ENCODE measurements at regions not wholly inside any gene's neighbourhood (a gene's known extent, or its start where the extent isn't known, plus 50 kb on each side); places are given as distances from the start of the nearest gene placed in this dataset.

DNA sequence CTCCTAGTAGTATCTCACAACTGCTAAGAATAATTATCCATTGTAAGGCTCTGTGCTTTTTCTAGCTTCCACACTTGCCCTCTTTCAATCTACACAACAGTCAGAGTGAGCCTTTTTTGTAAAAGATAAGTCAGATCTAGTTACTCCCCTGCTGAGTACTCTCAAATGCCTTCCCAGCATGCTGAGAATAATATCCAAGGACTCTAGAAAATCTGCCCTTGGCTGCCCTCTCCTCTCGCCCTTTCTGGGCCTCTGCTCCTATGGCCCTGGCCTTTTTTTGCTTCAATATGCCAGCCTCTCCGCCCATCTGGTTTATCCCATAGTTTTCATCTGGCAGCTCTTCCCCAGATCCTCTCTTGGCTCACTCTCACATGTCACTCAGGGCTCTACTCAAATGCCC is 455.9 kb upstream of the UBE2E3 start:
- Histone ChIP-seq H3K9me3 (no peaks in the 10 kb centered on the region), H3K4me1 (no peaks in the 10 kb centered on the region), H3K4me3 (no peak overlapping the region), H3K27me3 (no peaks in the 10 kb centered on the region), H3K36me3 (ENCODE audit: low read depth, missing control alignments) (no peaks in the 10 kb centered on the region), H3K27ac (no peak overlapping the region)
- intact Hi-C loops (cut with DNase I; ENCODE audit: low total_unique reads) = no loop called here
- 75 to 94% methylated on average over 2 of the region's 2 CpGs for whole genome bisulfite sequencing, 2 donors
- TF ChIP-seq POLR2A (IDR thresholded peaks at IDR 0.05) (no peak), CTCF (IDR thresholded peaks at IDR 0.05) (no peak)
- no peak for DNase-seq

GRCh38 chr2:180523621-180524340 is 456.6 kb upstream of the UBE2E3 start:
- no peaks in the 10 kb centered on the region for H3K36me3 ChIP-seq (ENCODE audit: low read depth, missing control alignments)
- no peaks in the 10 kb centered on the region for H3K9me3 ChIP-seq
- 63 to 75% methylated on average over 6 of the region's 6 CpGs for WGBS, 2 donors
- DNase-seq = no peak
- no peak overlapping the region for H3K27ac ChIP-seq
- TF ChIP-seq CTCF (IDR thresholded peaks at IDR 0.05) = no peak
- TF ChIP-seq POLR2A (IDR thresholded peaks at IDR 0.05) = no peak
- intact Hi-C loops (cut with DNase I; ENCODE audit: low total_unique reads) = no loop called here
- no peaks in the 10 kb centered on the region for H3K27me3 ChIP-seq
- no peaks in the 10 kb centered on the region for H3K4me1 ChIP-seq
- H3K4me3 ChIP-seq = no peak overlapping the region

GRCh38 chr2:180520921-180521581 is 459.4 kb upstream of the UBE2E3 start:
- Histone ChIP-seq H3K4me3 (no peak overlapping the region), H3K36me3 (ENCODE audit: low read depth, missing control alignments) (no peaks in the 10 kb centered on the region), H3K27ac (no peak overlapping the region), H3K4me1 (no peaks in the 10 kb centered on the region), H3K27me3 (no peaks in the 10 kb centered on the region), H3K9me3 (no peaks in the 10 kb centered on the region)
- no peak for TF ChIP-seq POLR2A (IDR thresholded peaks at IDR 0.05)
- TF ChIP-seq CTCF (IDR thresholded peaks at IDR 0.05) = no peak
- 84 to 85% methylated on average over 4 of the region's 4 CpGs for WGBS, 2 donors
- no peak for DNase-seq
- intact Hi-C loops (cut with DNase I; ENCODE audit: low total_unique reads) = no loop called here

DNA sequence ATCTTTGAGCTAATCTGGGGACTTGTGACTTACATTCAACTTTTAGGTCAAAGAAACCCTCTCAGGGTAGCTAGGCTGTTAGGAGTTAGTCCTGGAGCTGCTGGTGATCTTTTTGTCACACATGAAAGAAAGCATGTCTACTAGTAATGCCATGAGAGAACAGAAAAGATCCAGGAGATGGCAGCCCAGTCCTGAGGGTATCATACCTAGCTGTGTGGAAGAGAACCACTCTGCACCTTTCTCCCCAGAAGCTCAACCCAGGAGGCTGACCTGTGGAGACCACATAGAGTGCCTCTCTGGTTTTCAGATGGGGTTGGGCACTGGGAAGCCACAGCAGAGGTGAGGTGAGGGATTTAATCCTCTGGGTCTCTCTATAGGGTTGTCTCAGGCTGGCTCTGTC is 460.2 kb upstream of the UBE2E3 start:
- Histone ChIP-seq H3K9me3 (no peaks in the 10 kb centered on the region), H3K4me1 (no peaks in the 10 kb centered on the region), H3K27me3 (no peaks in the 10 kb centered on the region), H3K4me3 (no peak overlapping the region), H3K27ac (no peak overlapping the region), H3K36me3 (ENCODE audit: low read depth, missing control alignments) (no peaks in the 10 kb centered on the region)
- DNase-seq = no peak
- intact Hi-C loops (cut with DNase I; ENCODE audit: low total_unique reads) = no loop called here
- TF ChIP-seq CTCF (IDR thresholded peaks at IDR 0.05) (no peak), POLR2A (IDR thresholded peaks at IDR 0.05) (no peak)

DNA sequence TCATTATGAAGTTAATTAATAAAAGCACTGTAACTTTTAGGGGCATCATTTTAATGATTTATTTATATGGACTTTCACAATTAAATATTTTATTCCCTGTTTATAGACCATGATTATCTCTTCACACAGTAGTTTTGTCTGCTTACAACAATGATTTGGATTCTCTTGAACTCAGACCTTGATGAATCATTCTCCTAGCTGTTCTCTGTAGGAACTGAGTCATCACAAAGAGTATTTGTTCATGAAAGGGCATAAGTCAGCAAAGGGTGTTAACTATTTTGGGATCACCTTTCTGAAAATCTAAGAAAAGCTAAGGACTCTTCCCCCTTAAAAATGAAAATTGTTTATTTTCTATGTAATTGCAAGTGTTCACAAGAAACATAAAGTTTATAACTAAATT is 461.1 kb upstream of the UBE2E3 start:
- intact Hi-C loops (cut with DNase I; ENCODE audit: low total_unique reads) = no loop called here
- Histone ChIP-seq H3K9me3 (no peaks in the 10 kb centered on the region), H3K27me3 (no peaks in the 10 kb centered on the region), H3K36me3 (ENCODE audit: low read depth, missing control alignments) (no peaks in the 10 kb centered on the region), H3K4me1 (no peaks in the 10 kb centered on the region), H3K27ac (no peak overlapping the region), H3K4me3 (no peak overlapping the region)
- DNase-seq = no peak
- TF ChIP-seq POLR2A (IDR thresholded peaks at IDR 0.05) (no peak), CTCF (IDR thresholded peaks at IDR 0.05) (no peak)
